Heart left ventricle (tissue), 16 donors: ENCODE measurements at regions not wholly inside any gene's neighbourhood (a gene's known extent, or its start where the extent isn't known, plus 50 kb on each side); places are given as distances from the start of the nearest gene placed in this dataset.
"Not testable (repeated sequence)": the region's sequence is repeated elsewhere in the genome, so short reads cannot be mapped to it uniquely, and the experiment has no call there.

Source experiments
- ATAC-seq, 4 donors: fragments of 200-7000 bp; cut with Tn5 transposase; one replicate each; pipeline ENCODE4 v1.9.1; 2020 to 2022; ENCODE audit warnings: moderate library complexity in 4 of 4, mild to moderate bottlenecking in 3 of 4, moderate number of reproducible peaks in 1 of 4
- DNase-seq, 5 donors: peaks; one replicate each; pipeline ENCODE4 v3.0.0-alpha.2; 2020
- H3K27ac ChIP-seq, 12 donors: fragments of 200-600 bp; sonication (generic) in 4 of 12; one replicate each; pipeline versions ENCODE4 v1.5.0 to v1.8.0; 2016 to 2022; ENCODE audit warnings: mild to moderate bottlenecking in 2 of 12
- H3K27me3 ChIP-seq, 9 donors: fragments of 200-600 bp; sonication (generic) in 2 of 9; one replicate each; pipeline versions ENCODE4 v1.5.1 to v1.8.0; 2016 to 2022; ENCODE audit warnings: mild to moderate bottlenecking in 3 of 9
- H3K36me3 ChIP-seq, 9 donors: fragments of 200-600 bp; sonication (generic) in 2 of 9; one replicate each; pipeline versions ENCODE4 v1.5.0 to v1.8.0; 2018 to 2022; ENCODE audit warnings: mild to moderate bottlenecking in 2 of 9
- H3K4me1 ChIP-seq, 12 donors: fragments of 200-600 bp; sonication (generic) in 4 of 12; one replicate each; pipeline versions ENCODE4 v1.5.0 to v1.8.0; 2016 to 2022; ENCODE audit warnings: mild to moderate bottlenecking in 3 of 12
- H3K4me3 ChIP-seq, 12 donors: fragments of 200-600 bp; sonication (generic) in 4 of 12; one replicate each; pipeline versions ENCODE4 v1.5.0 to v1.8.0; 2017 to 2022; ENCODE audit warnings: mild to moderate bottlenecking in 9 of 12, moderate library complexity in 4 of 12
- H3K9me3 ChIP-seq, 12 donors: fragments of 200-600 bp; sonication (generic) in 4 of 12; one replicate each; pipeline versions ENCODE4 v1.5.0 to v1.8.0; 2016 to 2022; ENCODE audit warnings: mild to moderate bottlenecking in 1 of 12
- CTCF ChIP-seq, 12 donors: fragments of 200-600 bp; sonication (generic) in 4 of 12; IDR thresholded peaks; one replicate each; pipeline versions ENCODE4 v1.5.0 to v1.8.0; 2018 to 2022; ENCODE audit warnings: antibody characterized with exemption in 12 of 12, mild to moderate bottlenecking in 5 of 12
- POLR2A ChIP-seq, 2 donors: fragments of 450-650 bp; IDR thresholded peaks; one replicate each; pipeline ENCODE4 v1.6.1; 2017; ENCODE audit warnings: antibody characterized with exemption in 2 of 2, mild to moderate bottlenecking in 2 of 2, moderate library complexity in 2 of 2
- WGBS, 4 donors: extraction: QIAGEN DNeasy Blood & Tissue Kit in 2 of 4; methylation state at CpG; one replicate each; pipeline versions ENCODE4 v1.1.5 to v1.1.7; 2013 to 2018; 5-methylcytosine and 5-hydroxymethylcytosine counted together
- intact Hi-C, 10 donors: fragments of 100-400 bp; cut with DNase I; formaldehyde crosslinking; loops; one replicate each; pipeline versions ENCODE4 v1.11.1 to v1.14.2; 2022
- donor health status: ischemic (EF 13 %, LVEDD 7.1; RV severe dilation, severe dysfunction).
- donor health status: healthy with polysubstance abuse.
- donor health status: DM: no; HTN: yes; CAD: no.
- donor health status: DM: no; HTN: no; CAD: no.
- donor health status: ischemic (EF 25% LVEDD 6.9; RV normal size, moderate dysfunction).
- donor health status: ischemic (EF 25% LVEDD 5.7; RV mildly dilated, moderate dysfunction).
- donor health status: healthy.
- donor health status: DM: yes; HTN: yes; CAD: no.
- donor health status: ischemic (EF 35%, LVEDD 5.7; RV mildly dilated, moderate dysfunction).
- donor health status: nonischemic (EF 11% LVEDD 7.7; RV severe dilation, severe dysfunction).
- donor health status: DM: yes; HTN: yes; CAD: no.
- donor health status: PGD.
- donor health status: ischemic (EF 29% LVEDD 5.4; RV normal size, mild dysfunction).
- donor health status: nonischemic (EF 23%, LVEDD 6.1; RV moderate dilation, normal function).

- Histone ChIP-seq H3K4me3 (no peak overlapping the region), H3K27me3 (no peaks in the 10 kb centered on the region), H3K36me3 (no peaks in the 10 kb centered on the region), H3K9me3 (peaks cover 0 to 26% (median 3%) of the 10 kb centered on the region in 12 donors), H3K27ac (peak overlapping the region in 2 of 12 donors; percentile 30 to 44), H3K4me1 (peaks cover 0 to 35% (median 15%) of the 10 kb centered on the region in 12 donors)
- peak in 3 of 4 donors; percentile 50 to 56 (median 52) for ATAC-seq
- intact Hi-C loops = loop anchor here in 1 of 10 donors (10.0 kb wide), 1 partner anchor 73 kb away; no protein-coding TSS in a partner anchor
- 37 to 53% (median 45%) methylated on average over 2 of the region's 2 CpGs for WGBS, 4 donors
- no peak for DNase-seq
- TF ChIP-seq CTCF (IDR thresholded peaks at IDR 0.05) (no peak), POLR2A (IDR thresholded peaks at IDR 0.05) (no peak)
These were observed 101.7 kb upstream of the FN1 start for GRCh38 chr2:215537611-215538010.

- Histone ChIP-seq H3K36me3 (no peaks in the 10 kb centered on the region), H3K27me3 (no peaks in the 10 kb centered on the region), H3K4me1 (peaks cover 0 to 35% (median 15%) of the 10 kb centered on the region in 12 donors), H3K27ac (peak overlapping the region in 4 of 12 donors; percentile 13 to 45 (median 34)), H3K4me3 (no peak overlapping the region), H3K9me3 (peaks cover 0 to 29% (median 3%) of the 10 kb centered on the region in 12 donors)
- 41 to 58% (median 49%) methylated on average over 5 of the region's 5 CpGs for WGBS, 4 donors
- DNase-seq (no peak), ATAC-seq (no peak)
- intact Hi-C loops = loop anchor here in 1 of 10 donors (10.0 kb wide), 1 partner anchor 72 kb away; no protein-coding TSS in a partner anchor
- TF ChIP-seq POLR2A (IDR thresholded peaks at IDR 0.05) (no peak), CTCF (IDR thresholded peaks at IDR 0.05) (no peak)
These were observed 100.6 kb upstream of the FN1 start for GRCh38 chr2:215536510-215536909.

- TF ChIP-seq POLR2A (IDR thresholded peaks at IDR 0.05) (no peak), CTCF (IDR thresholded peaks at IDR 0.05) (no peak)
- Histone ChIP-seq H3K36me3 (no peaks in the 10 kb centered on the region), H3K4me3 (no peak overlapping the region), H3K27ac (peak overlapping the region in 1 of 12 donors; percentile 30), H3K9me3 (peaks cover 0 to 29% (median 3%) of the 10 kb centered on the region in 12 donors), H3K4me1 (peaks cover 0 to 36% (median 15%) of the 10 kb centered on the region in 12 donors), H3K27me3 (no peaks in the 10 kb centered on the region)
- WGBS, 4 donors = 29 to 48% (median 40%) methylated on average over 1 of the region's 1 CpG
- no peak for ATAC-seq
- intact Hi-C loops = loop anchor here in 1 of 10 donors (10.0 kb wide), 1 partner anchor 71 kb away; no protein-coding TSS in a partner anchor
- DNase-seq = no peak
These were observed 99.9 kb upstream of the FN1 start for GRCh38 chr2:215535741-215536140.

- Histone ChIP-seq H3K27ac (no peak overlapping the region), H3K4me3 (no peak overlapping the region), H3K9me3 (peaks cover 0 to 29% (median 3%) of the 10 kb centered on the region in 12 donors), H3K36me3 (no peaks in the 10 kb centered on the region), H3K27me3 (no peaks in the 10 kb centered on the region), H3K4me1 (peaks cover 0 to 36% (median 15%) of the 10 kb centered on the region in 12 donors)
- WGBS, 4 donors = 90 to 98% (median 94%) methylated on average over 3 of the region's 3 CpGs
- intact Hi-C loops = loop anchor here in 1 of 10 donors (10.0 kb wide), 1 partner anchor 70 kb away; no protein-coding TSS in a partner anchor
- DNase-seq (no peak), ATAC-seq (no peak)
- TF ChIP-seq CTCF (IDR thresholded peaks at IDR 0.05) (no peak), POLR2A (IDR thresholded peaks at IDR 0.05) (no peak)
These were observed 99.3 kb upstream of the FN1 start for GRCh38 chr2:215535125-215535668.

- not testable (repeated sequence) for H3K4me3 ChIP-seq, H3K27ac ChIP-seq, H3K36me3 ChIP-seq, H3K27me3 ChIP-seq, ATAC-seq, DNase-seq
- intact Hi-C loops = loop anchor here in 1 of 10 donors (10.0 kb wide), 1 partner anchor 69 kb away; no protein-coding TSS in a partner anchor
- Histone ChIP-seq H3K4me1 (peaks cover 0 to 36% (median 15%) of the 10 kb centered on the region in 12 donors), H3K9me3 (peaks cover 0 to 36% (median 3%) of the 10 kb centered on the region in 12 donors)
- 94 to 100% (median 98%) methylated on average over 2 of the region's 2 CpGs for WGBS, 4 donors
These were observed 97.8 kb upstream of the FN1 start for GRCh38 chr2:215533716-215534115.
